ENCODE measurements at regions not wholly inside any gene's neighbourhood (a gene's known extent, or its start where the extent isn't known, plus 50 kb on each side); places are given as distances from the start of the nearest gene placed in this dataset.

- no peak for DNase-seq
Measured at GRCh38 chr11:110774138-110775014, 62.1 kb upstream of the ARHGAP20 start.

DNA sequence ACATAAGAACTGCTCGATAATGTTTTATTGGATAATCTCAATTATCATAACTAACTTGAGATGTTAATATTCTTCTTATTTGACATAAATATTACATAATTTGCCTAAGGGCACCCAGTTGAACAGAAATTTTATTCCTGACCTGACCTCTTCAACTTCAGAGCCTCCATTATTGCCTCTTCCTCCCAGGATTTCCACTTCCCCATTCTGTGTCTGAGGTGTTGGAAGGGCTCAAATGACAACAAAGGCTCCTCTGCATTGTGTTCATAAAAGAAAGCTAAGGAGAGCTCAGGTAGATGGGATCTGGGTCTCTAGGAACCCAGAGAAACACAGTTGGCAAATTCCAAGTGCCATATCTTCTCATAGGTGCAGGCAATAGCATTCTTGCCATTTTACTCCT is 61.2 kb upstream of the ARHGAP20 start:
- no peak for DNase-seq

GRCh38 chr11:110772863-110773262 is 60.6 kb upstream of the ARHGAP20 start:
- DNase-seq, result no peak

- DNase-seq, result no peak
Measured at GRCh38 chr11:110766316-110766715, 54.1 kb upstream of the ARHGAP20 start.

DNA sequence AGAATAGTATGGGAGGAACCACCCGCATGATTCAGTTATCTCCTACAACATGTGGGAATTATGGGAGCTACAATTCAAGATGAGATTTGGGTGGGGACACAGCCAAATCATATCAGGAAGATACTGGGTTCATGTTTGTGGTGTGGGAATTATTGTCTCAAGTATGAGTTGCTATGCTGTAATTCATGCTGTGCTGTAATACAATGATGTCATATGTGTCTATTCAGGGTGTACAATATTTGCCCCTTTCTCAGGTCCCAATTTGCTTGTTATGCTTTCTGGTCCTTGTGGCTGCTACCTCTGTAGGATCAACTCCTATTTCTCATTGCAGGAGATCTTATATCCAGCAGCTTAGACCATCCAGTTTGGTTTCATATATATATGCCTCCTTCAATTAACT is 52.2 kb upstream of the ARHGAP20 start:
- no peak for DNase-seq

- no peak for DNase-seq
Measured at GRCh38 chr11:110763249-110764011, 51.2 kb upstream of the ARHGAP20 start.

GRCh38 chr11:110762590-110762989 is 50.4 kb upstream of the ARHGAP20 start:
- no peak for DNase-seq
